ENCODE measurements at regions not wholly inside any gene's neighbourhood (a gene's known extent, or its start where the extent isn't known, plus 50 kb on each side); places are given as distances from the start of the nearest gene placed in this dataset.
"Not testable (repeated sequence)": the region's sequence is repeated elsewhere in the genome, so short reads cannot be mapped to it uniquely, and the experiment has no call there.

- H3K27ac ChIP-seq (ENCODE audit: control insufficient read depth, insufficient read depth) = no peak overlapping the region
- BruUV-seq (replicated peaks) = no TSS peak
- H3K27me3 ChIP-seq (replicated peaks in 1 of 2; ENCODE audit: control insufficient read depth in 2 of 2, insufficient read depth in 2 of 2, low read length in 1 of 2) = no peaks in the 10 kb centered on the region
- H3K4me2 ChIP-seq (ENCODE audit: control insufficient read depth, insufficient read depth) = no peak overlapping the region
- CTCF ChIA-PET = interaction anchor here (0.9 to 1.9 kb wide), 9 partner anchors 21 to 555 kb away, joined by 3 to 18 read pairs (median 4); no protein-coding TSS in a partner anchor
- intact Hi-C loops (cut with micrococcal nuclease; ENCODE audit: unreplicated experiment) = no loop called here
- DNase-seq (ENCODE audit: low read depth, low spot score) (no peak), ATAC-seq (no peak), FAIRE-seq (no peak)
- WGBS (ENCODE audit: insufficient coverage, insufficient replicate concordance, low lambda C conversion rate, missing lambda C conversion rate) = 41% methylated on average over 2 of the region's 2 CpGs
- no peak overlapping the region for H3K4me3 ChIP-seq
- RAD21 ChIA-PET (ENCODE audit: unreplicated experiment) = interaction anchor here (0.9 to 1.7 kb wide), 6 partner anchors 9 to 557 kb away, joined by 3 to 5 read pairs (median 4); no protein-coding TSS in a partner anchor
- POLR2A ChIA-PET = no interaction called here
- in situ Hi-C loops (cut with MboI) = no loop called here
- H3K9me3 ChIP-seq (replicated peaks; ENCODE audit: control insufficient read depth, insufficient read depth, low read length) = no peaks in the 10 kb centered on the region
- no peaks in the 10 kb centered on the region for H4K20me1 ChIP-seq (ENCODE audit: control insufficient read depth, insufficient read depth)
- H3K4me1 ChIP-seq (ENCODE audit: control insufficient read depth, insufficient read depth, low read length) = no peaks in the 10 kb centered on the region
- H3K36me3 ChIP-seq (ENCODE audit: control insufficient read depth in 2 of 2, insufficient read depth in 2 of 2, low read length in 1 of 2) = no peaks in the 10 kb centered on the region
- SMC1A ChIA-PET (ENCODE audit: uncharacterized antibody, unreplicated experiment) = interaction anchor here (0.8 to 2.1 kb wide), 6 partner anchors 10 to 557 kb away, joined by 3 to 12 read pairs (median 4); no protein-coding TSS in a partner anchor
- no peaks in the 10 kb centered on the region for H3K79me2 ChIP-seq (ENCODE audit: control insufficient read depth, insufficient read depth, low read length)
- TF ChIP-seq, protein P1, sequence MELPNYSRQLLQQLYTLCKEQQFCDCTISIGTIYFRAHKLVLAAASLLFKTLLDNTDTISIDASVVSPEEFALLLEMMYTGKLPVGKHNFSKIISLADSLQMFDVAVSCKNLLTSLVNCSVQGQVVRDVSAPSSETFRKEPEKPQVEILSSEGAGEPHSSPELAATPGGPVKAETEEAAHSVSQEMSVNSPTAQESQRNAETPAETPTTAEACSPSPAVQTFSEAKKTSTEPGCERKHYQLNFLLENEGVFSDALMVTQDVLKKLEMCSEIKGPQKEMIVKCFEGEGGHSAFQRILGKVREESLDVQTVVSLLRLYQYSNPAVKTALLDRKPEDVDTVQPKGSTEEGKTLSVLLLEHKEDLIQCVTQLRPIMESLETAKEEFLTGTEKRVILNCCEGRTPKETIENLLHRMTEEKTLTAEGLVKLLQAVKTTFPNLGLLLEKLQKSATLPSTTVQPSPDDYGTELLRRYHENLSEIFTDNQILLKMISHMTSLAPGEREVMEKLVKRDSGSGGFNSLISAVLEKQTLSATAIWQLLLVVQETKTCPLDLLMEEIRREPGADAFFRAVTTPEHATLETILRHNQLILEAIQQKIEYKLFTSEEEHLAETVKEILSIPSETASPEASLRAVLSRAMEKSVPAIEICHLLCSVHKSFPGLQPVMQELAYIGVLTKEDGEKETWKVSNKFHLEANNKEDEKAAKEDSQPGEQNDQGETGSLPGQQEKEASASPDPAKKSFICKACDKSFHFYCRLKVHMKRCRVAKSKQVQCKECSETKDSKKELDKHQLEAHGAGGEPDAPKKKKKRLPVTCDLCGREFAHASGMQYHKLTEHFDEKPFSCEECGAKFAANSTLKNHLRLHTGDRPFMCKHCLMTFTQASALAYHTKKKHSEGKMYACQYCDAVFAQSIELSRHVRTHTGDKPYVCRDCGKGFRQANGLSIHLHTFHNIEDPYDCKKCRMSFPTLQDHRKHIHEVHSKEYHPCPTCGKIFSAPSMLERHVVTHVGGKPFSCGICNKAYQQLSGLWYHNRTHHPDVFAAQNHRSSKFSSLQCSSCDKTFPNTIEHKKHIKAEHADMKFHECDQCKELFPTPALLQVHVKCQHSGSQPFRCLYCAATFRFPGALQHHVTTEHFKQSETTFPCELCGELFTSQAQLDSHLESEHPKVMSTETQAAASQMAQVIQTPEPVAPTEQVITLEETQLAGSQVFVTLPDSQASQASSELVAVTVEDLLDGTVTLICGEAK (IDR thresholded peaks at IDR 0.05; ENCODE audit: borderline replicate concordance) = no peak
- TF ChIP-seq, protein P2, sequence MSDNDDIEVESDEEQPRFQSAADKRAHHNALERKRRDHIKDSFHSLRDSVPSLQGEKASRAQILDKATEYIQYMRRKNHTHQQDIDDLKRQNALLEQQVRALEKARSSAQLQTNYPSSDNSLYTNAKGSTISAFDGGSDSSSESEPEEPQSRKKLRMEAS (IDR thresholded peaks at IDR 0.05; ENCODE audit: low read depth, low read length) = no peak
- TF ChIP-seq SMC3 (IDR thresholded peaks at IDR 0.05; ENCODE audit: borderline replicate concordance, low read length) (no peak), CHD4 (IDR thresholded peaks at IDR 0.05) (no peak), SP1 (IDR thresholded peaks at IDR 0.05; ENCODE audit: low read depth, low read length) (no peak), FOXK2 (IDR thresholded peaks at IDR 0.05) (no peak), NR2C2 (IDR thresholded peaks at IDR 0.05; ENCODE audit: borderline replicate concordance, control insufficient read depth, insufficient read length, low read depth) (no peak), TCF12 (IDR thresholded peaks at IDR 0.05; ENCODE audit: low read depth, low read length) (no peak), PKNOX1 (IDR thresholded peaks at IDR 0.05) (no peak), TAF1 (IDR thresholded peaks at IDR 0.05; ENCODE audit: borderline replicate concordance, low read depth, low read length) (no peak), TARDBP (IDR thresholded peaks at IDR 0.05; ENCODE audit: borderline replicate concordance) (no peak), STAT1 (conservative IDR thresholded peaks at IDR 0.05) (no peak)
- H3K9ac ChIP-seq (ENCODE audit: control insufficient read depth, insufficient read depth, low read length) = no peak overlapping the region
- H2AFZ ChIP-seq (ENCODE audit: control insufficient read depth, low read depth, low read length) = no peak overlapping the region
Observed at GRCh38 chr14:59057551-59057950, 130.9 kb upstream of the DAAM1 start.

DNA sequence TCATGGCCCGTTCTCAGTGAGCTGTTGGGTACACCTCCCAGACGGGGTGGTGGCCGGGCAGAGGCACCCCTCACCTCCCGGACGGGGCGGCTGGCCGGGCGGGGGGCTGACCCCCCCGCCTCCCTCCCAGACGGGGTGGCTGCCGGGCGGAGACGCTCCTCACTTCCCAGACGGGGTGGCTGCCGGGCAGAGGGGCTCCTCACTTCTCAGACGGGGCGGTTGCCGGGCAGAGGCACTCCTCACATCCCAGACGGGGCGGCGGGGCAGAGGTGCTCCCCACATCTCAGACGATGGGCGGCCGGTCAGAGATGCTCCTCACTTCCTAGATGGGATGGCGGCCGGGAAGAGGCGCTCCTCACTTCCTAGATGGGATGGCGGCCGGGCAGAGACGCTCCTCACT, 129.7 kb upstream of the DAAM1 start:
- FAIRE-seq; in situ Hi-C loops (cut with MboI): not testable (repeated sequence)

More for the DNA sequence above, 129.7 kb upstream of the DAAM1 start:
- H3K4me2 ChIP-seq (ENCODE audit: control insufficient read depth, insufficient read depth); BruUV-seq (replicated peaks); H3K27me3 ChIP-seq (replicated peaks in 1 of 2; ENCODE audit: control insufficient read depth in 2 of 2, insufficient read depth in 2 of 2, low read length in 1 of 2); H3K9ac ChIP-seq (ENCODE audit: control insufficient read depth, insufficient read depth, low read length); intact Hi-C loops (cut with micrococcal nuclease; ENCODE audit: unreplicated experiment); H3K27ac ChIP-seq (ENCODE audit: control insufficient read depth, insufficient read depth); POLR2A ChIA-PET; DNase-seq (ENCODE audit: low read depth, low spot score); H2AFZ ChIP-seq (ENCODE audit: control insufficient read depth, low read depth, low read length); H4K20me1 ChIP-seq (ENCODE audit: control insufficient read depth, insufficient read depth); H3K4me1 ChIP-seq (ENCODE audit: control insufficient read depth, insufficient read depth, low read length); H3K9me3 ChIP-seq (replicated peaks; ENCODE audit: control insufficient read depth, insufficient read depth, low read length); H3K4me3 ChIP-seq; CTCF ChIA-PET; H3K36me3 ChIP-seq (ENCODE audit: control insufficient read depth in 2 of 2, insufficient read depth in 2 of 2, low read length in 1 of 2); RAD21 ChIA-PET (ENCODE audit: unreplicated experiment); ATAC-seq; SMC1A ChIA-PET (ENCODE audit: uncharacterized antibody, unreplicated experiment); H3K79me2 ChIP-seq (ENCODE audit: control insufficient read depth, insufficient read depth, low read length): not testable (repeated sequence)
- WGBS (ENCODE audit: insufficient coverage, insufficient replicate concordance, low lambda C conversion rate, missing lambda C conversion rate) = 62% methylated on average over 13 of the region's 30 CpGs

Data from GM12878 (cell line).